Activated T-cell treated with anti-CD3 and anti-CD28 coated beads, Interleukin-2, amount 50 U/mL, for 24 hours (primary cell): ENCODE measurements at regions not wholly inside any gene's neighbourhood (a gene's known extent, or its start where the extent isn't known, plus 50 kb on each side); places are given as distances from the start of the nearest gene placed in this dataset.
"Not testable (repeated sequence)": the region's sequence is repeated elsewhere in the genome, so short reads cannot be mapped to it uniquely, and the experiment has no call there.

Experiments used
- DNase-seq: peaks from one replicate; pipeline ENCODE4 v3.0.0-alpha.2; 2020
- H3K27ac Mint-ChIP-seq: 2 replicates; pipeline ENCODE4 v1.8.0; 2020; ENCODE audit warnings: mild to moderate bottlenecking, mixed read lengths
- H3K27me3 Mint-ChIP-seq: 2 replicates; pipeline ENCODE4 v1.8.0; 2020; ENCODE audit warnings: mixed read lengths
- H3K36me3 Mint-ChIP-seq: 2 replicates; pipeline ENCODE4 v1.8.0; 2020; ENCODE audit warnings: low read depth, mixed read lengths
- H3K4me1 Mint-ChIP-seq: 2 replicates; pipeline ENCODE4 v1.8.0; 2020; ENCODE audit warnings: low read depth, mixed read lengths
- H3K4me3 Mint-ChIP-seq: 2 replicates; pipeline ENCODE4 v1.8.0; 2020; ENCODE audit warnings: mild to moderate bottlenecking, moderate library complexity, mixed read lengths
- H3K9me3 Mint-ChIP-seq: 2 replicates; pipeline ENCODE4 v1.8.0; 2020; ENCODE audit warnings: mixed read lengths

- no peak overlapping the region for H3K27ac Mint-ChIP-seq
- no peak overlapping the region for H3K4me3 Mint-ChIP-seq
- no peaks in the 10 kb centered on the region for H3K36me3 Mint-ChIP-seq
- peaks cover 17% of the 10 kb centered on the region for H3K9me3 Mint-ChIP-seq
- no peak for DNase-seq
- H3K4me1 Mint-ChIP-seq: no peaks in the 10 kb centered on the region
- H3K27me3 Mint-ChIP-seq: peaks cover 10% of the 10 kb centered on the region
Measured at GRCh38 chr20:48234951-48235350, 449.7 kb upstream of the SULF2 start.

DNA sequence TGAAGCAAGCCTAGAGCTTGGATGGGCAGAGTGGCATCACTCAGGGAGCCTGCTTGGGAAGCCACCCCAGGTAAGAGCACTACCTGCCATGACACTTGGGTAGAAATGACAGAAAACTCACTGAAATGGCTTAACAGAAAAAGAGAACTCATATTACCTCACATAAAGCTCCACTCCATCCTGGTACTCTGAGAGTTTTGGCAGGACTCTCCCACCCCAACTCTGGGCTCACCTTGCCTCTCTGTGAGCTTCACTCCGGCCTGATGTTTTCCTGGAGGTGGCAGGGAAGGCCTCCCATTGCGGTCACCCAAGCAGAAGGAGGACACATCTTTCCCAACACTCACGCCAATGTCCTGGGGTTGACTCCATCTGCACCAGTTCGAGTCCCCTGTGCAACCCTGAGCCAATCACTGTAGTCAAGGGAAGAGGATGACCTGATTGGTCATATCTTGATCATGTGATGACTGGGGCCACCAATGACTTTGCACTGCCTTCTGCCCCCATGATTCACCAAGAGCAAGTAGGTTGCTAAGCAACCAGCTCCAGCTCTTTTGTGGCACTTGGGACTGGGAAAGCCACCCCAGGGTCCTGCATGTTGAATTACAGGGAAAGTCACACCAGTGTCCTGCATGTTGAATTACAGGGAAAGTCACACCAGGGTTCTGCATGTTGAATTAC lies 446.1 kb upstream of the SULF2 start:
- Mint-ChIP-seq H3K4me1 (no peaks in the 10 kb centered on the region), H3K36me3 (no peaks in the 10 kb centered on the region), H3K9me3 (peaks cover 22% of the 10 kb centered on the region), H3K27ac (no peak overlapping the region), H3K4me3 (no peak overlapping the region), H3K27me3 (peaks cover 7% of the 10 kb centered on the region)
- DNase-seq: no peak

DNA sequence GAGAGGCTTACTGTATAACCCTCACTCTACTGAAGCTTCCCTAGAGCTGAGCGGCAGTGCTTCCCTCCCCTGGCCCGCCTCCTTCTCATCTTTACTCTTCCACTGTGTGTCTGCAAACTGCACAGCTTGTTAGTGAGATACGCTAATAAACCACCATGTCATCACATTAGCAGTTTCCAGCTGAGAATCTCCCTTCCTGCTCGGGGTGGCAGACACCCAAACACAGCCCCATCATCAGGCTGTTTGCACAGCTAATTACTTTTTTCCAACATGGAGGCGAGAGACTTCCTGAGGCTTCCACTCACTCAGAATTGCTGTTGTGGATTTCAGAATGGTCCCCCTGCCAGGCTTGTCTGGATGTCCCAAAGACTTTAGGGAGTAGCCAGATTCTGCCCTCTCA lies 444.9 kb upstream of the SULF2 start:
- Mint-ChIP-seq H3K27ac (no peak overlapping the region), H3K27me3 (peaks cover 10% of the 10 kb centered on the region), H3K9me3 (peaks cover 22% of the 10 kb centered on the region), H3K4me1 (no peaks in the 10 kb centered on the region), H3K4me3 (no peak overlapping the region), H3K36me3 (no peaks in the 10 kb centered on the region)
- DNase-seq: no peak

GRCh38 chr20:48227381-48227780 lies 442.1 kb upstream of the SULF2 start:
- no peak overlapping the region for H3K4me3 Mint-ChIP-seq

GRCh38 chr20:48226642-48227041 lies 441.4 kb upstream of the SULF2 start:
- peaks cover 17% of the 10 kb centered on the region for H3K9me3 Mint-ChIP-seq
- H3K27me3 Mint-ChIP-seq: peaks cover 15% of the 10 kb centered on the region
- H3K4me3 Mint-ChIP-seq: no peak overlapping the region
- no peak for DNase-seq
- H3K27ac Mint-ChIP-seq: no peak overlapping the region
- H3K36me3 Mint-ChIP-seq: no peaks in the 10 kb centered on the region
- H3K4me1 Mint-ChIP-seq: no peaks in the 10 kb centered on the region

More at GRCh38 chr20:48227381-48227780, 442.1 kb upstream of the SULF2 start:
- peaks cover 19% of the 10 kb centered on the region for H3K9me3 Mint-ChIP-seq
- H3K27me3 Mint-ChIP-seq: peaks cover 18% of the 10 kb centered on the region
- no peaks in the 10 kb centered on the region for H3K36me3 Mint-ChIP-seq
- no peak for DNase-seq
- H3K27ac Mint-ChIP-seq: no peak overlapping the region
- no peaks in the 10 kb centered on the region for H3K4me1 Mint-ChIP-seq

DNA sequence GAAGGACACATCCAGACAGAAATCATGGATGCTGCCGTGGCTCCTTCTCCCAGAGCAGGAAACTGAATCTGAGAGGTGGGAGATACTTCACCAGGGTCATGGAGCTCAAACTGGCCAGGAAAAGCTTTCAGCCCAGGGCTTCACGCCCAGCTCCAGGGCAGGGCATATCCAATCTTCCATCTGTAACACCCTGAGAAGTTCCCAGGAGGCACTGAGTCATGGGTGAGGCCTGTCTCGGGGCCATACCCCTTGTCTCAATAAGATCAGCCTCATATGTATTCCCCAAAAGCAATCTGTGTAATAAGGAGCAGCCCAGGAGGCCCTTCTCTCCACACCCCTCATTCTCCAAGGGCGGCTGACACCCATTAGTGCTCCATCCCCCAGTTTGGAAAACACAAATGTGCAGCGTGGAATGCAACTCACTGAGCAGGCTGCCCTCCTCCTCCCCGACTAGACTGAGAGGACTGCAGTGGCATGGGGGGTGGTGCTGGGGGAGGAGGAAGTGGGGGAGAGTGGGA lies 439.3 kb upstream of the SULF2 start:
- Mint-ChIP-seq H3K9me3 (peaks cover 2% of the 10 kb centered on the region), H3K4me3 (no peak overlapping the region), H3K4me1 (no peaks in the 10 kb centered on the region), H3K27me3 (peaks cover 10% of the 10 kb centered on the region), H3K27ac (no peak overlapping the region), H3K36me3 (no peaks in the 10 kb centered on the region)
- DNase-seq: no peak

GRCh38 chr20:48223715-48224114 lies 438.4 kb upstream of the SULF2 start:
- Mint-ChIP-seq H3K27me3 (peaks cover 10% of the 10 kb centered on the region), H3K4me3 (no peak overlapping the region), H3K4me1 (no peaks in the 10 kb centered on the region), H3K36me3 (no peaks in the 10 kb centered on the region), H3K9me3 (peaks cover under 1% of the 10 kb centered on the region), H3K27ac (no peak overlapping the region)
- DNase-seq: no peak

DNA sequence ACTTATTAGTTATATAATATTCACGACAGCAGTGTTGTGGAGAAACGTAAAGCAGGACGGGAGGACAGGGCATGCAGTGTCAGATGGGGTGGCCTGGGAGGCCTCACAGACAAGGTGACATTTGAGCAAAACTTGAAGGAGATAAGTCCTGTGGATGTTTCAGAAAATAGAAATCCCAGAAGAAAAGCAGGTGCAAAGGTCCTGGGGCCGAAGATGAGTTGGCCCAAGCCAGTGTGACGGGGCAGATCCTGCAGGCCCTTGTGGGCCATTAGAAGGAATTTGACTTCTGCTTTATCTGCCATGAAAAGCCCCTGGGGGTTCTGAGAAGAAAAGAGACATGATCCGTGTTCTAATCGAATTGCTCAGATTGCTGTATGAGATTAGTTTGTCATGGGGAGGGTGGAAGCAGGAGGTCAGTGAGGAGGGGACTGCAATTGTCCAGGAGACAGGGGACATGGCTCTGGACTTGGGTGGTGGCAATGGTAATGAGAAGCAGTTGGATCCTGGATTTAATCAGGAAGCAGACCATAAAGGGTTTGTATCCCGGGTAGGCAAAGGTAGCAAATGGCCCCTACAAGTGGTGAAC lies 437.4 kb upstream of the SULF2 start:
- no peak overlapping the region for H3K4me3 Mint-ChIP-seq
- H3K36me3 Mint-ChIP-seq: no peaks in the 10 kb centered on the region
- H3K4me1 Mint-ChIP-seq: no peaks in the 10 kb centered on the region
- peaks cover 10% of the 10 kb centered on the region for H3K27me3 Mint-ChIP-seq
- no peak overlapping the region for H3K27ac Mint-ChIP-seq
- no peak for DNase-seq
- H3K9me3 Mint-ChIP-seq: no peaks in the 10 kb centered on the region

DNA sequence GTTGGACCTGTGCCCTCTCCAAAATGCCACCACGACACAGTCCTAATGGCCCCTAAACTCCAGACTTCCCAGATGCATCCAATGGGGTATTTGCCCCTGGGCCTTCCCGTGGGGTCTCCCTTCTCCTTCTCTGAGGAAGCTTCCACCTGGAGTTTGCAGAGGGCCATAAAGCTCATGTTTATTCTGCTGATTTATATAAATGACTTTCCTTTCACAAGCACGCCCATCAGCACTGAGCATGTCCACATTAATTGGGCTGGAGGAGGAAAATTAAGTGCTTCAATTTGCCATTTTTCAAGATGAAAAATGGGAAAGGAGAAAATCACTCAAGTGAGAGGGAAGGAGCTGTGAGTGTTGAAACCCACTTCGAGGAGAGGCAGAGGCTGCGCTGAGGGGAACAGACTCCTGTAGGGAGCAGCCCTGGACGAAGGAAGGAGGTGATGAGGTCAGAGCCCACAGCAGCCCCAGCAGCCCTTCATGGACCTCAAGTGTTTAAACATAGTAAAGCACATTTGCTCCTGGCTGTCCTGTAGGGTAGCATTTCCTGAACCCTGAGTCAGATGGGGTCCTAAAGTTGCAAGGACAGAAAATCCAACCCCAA lies 434.9 kb upstream of the SULF2 start:
- Mint-ChIP-seq H3K4me1 (no peaks in the 10 kb centered on the region), H3K9me3 (no peaks in the 10 kb centered on the region), H3K4me3 (no peak overlapping the region), H3K27ac (no peak overlapping the region), H3K36me3 (no peaks in the 10 kb centered on the region), H3K27me3 (peaks cover 11% of the 10 kb centered on the region)
- DNase-seq: no peak

GRCh38 chr20:48219306-48219705 lies 434.0 kb upstream of the SULF2 start:
- Mint-ChIP-seq H3K4me3 (no peak overlapping the region), H3K9me3 (no peaks in the 10 kb centered on the region), H3K27me3 (peaks cover 18% of the 10 kb centered on the region), H3K36me3 (no peaks in the 10 kb centered on the region), H3K4me1 (no peaks in the 10 kb centered on the region), H3K27ac (no peak overlapping the region)
- DNase-seq: no peak

DNA sequence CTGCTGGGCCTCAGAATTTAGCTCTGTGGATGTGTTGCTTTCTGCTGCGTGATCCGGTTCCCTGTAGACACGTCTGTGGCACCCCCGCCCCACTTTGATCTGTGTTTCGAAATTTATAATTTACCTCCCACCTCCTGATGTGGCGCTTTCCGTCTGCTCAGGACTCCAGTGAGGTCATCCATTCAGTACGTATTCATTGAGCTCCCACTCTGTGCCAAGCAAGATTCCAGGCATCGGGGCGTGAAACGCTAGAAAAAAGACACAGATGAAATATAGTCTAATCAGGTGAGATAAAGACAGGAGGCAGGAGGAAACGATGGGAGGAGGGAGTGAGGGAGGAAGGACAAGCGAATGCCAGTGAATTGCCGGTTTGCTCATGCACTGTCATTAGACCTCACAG lies 431.9 kb upstream of the SULF2 start:
- no peak overlapping the region for H3K27ac Mint-ChIP-seq
- DNase-seq: no peak
- H3K4me3 Mint-ChIP-seq: no peak overlapping the region
- H3K4me1 Mint-ChIP-seq: no peaks in the 10 kb centered on the region
- H3K27me3 Mint-ChIP-seq: peaks cover 12% of the 10 kb centered on the region
- H3K9me3 Mint-ChIP-seq: no peaks in the 10 kb centered on the region
- no peaks in the 10 kb centered on the region for H3K36me3 Mint-ChIP-seq

DNA sequence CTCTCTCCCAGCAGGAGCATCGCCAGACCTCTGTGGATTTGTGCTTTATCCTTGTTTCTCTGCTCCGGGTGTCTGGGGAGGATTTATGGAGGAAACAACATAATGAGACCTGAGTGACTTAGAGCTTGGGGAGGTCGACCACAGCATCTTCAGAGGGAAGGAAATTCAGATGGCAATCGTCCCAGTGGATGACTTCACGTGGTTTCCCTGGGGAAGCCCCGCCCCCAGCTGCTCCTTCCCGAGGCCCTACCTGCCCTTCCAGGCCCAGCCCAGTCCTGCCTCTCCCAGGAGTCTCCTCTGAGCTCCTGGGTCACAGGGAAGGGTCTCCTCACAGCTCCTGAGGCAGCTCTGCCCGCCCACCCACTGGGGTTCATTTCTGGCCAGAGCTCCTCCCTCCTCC lies 430.3 kb upstream of the SULF2 start:
- Mint-ChIP-seq H3K4me1 (no peaks in the 10 kb centered on the region), H3K27ac (no peak overlapping the region), H3K36me3 (no peaks in the 10 kb centered on the region), H3K9me3 (no peaks in the 10 kb centered on the region), H3K27me3 (peaks cover 12% of the 10 kb centered on the region), H3K4me3 (no peak overlapping the region)
- no peak for DNase-seq

DNA sequence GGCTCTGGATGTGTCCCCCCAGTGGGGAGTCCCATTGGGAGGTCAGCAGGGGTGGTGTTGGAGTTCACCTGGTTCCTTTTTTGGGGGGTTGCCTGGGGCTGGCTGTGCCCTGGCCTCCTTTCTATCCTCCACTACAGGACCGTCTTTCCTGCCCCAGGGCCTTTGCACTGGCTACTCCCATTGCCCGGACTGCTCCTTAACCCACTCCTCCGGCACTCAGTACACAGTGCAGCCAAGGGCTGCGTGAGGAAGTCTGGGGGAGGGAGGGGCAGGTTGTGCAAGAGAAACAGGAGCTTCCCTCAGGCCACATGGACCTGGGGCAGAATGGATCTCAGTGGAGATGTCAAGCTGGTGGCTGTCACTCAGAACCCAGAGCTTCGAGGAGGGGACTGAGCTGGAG lies 429.3 kb upstream of the SULF2 start:
- no peak for DNase-seq
- H3K27me3 Mint-ChIP-seq: peaks cover 12% of the 10 kb centered on the region
- H3K4me3 Mint-ChIP-seq: no peak overlapping the region
- no peaks in the 10 kb centered on the region for H3K4me1 Mint-ChIP-seq
- no peaks in the 10 kb centered on the region for H3K9me3 Mint-ChIP-seq
- no peak overlapping the region for H3K27ac Mint-ChIP-seq
- no peaks in the 10 kb centered on the region for H3K36me3 Mint-ChIP-seq

DNA sequence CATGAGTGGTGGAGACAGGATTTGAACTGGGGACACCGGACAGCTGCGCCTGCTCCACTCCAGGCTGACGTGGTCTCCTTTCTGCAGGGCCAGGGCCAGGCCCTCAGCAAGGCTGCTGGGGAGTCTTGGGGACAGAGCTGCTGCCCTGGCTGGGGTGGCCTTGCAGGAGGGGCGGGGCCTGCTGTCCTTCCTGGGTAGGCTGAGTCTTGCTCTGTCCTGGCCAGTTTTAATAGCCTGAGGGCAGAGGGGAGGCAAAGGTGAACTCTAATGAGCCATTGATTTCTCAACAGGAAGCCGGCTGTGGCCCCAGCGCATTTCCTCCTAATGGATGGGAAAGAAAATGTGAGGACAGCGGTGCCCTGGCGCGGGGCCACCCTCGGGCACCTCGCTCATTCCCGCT lies 428.4 kb upstream of the SULF2 start:
- H3K4me1 Mint-ChIP-seq, H3K27ac Mint-ChIP-seq, H3K4me3 Mint-ChIP-seq, H3K9me3 Mint-ChIP-seq, DNase-seq, H3K36me3 Mint-ChIP-seq: not testable (repeated sequence)
- H3K27me3 Mint-ChIP-seq: peaks cover 12% of the 10 kb centered on the region

DNA sequence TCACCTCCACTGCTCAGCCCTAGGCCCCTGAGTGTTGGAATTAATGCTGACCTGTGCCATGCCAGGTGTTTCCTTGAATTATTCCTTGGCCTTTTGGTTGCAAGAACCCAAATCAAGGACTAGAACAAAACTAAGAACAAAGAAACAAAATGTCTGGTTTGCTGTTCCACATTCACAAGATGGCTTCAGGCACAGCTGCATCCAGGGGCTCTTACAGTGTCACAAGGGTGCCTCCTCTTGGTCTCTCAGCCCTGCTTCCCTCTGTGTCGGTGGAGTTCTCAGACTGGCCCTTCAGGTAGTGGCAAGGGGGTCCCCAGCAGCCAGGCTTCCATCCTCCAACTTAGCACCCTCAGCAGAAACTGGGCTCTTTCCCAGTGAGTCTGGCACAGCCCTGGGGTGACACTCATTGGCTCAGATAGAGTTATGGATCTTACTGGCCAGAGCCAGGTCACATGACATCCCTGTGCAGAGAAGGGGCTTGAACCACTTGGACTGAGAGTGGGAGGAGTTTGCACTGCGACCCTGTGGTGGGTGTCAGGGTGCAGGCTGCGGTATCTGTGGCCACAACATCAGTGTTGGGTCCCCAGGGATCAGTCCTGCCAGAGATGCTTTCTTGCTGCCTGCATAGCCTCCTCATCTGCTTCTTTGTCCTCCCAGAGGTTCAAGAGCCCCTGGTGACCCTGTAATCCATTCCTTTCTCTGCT lies 427.7 kb upstream of the SULF2 start:
- H3K27ac Mint-ChIP-seq: no peak overlapping the region
- no peaks in the 10 kb centered on the region for H3K4me1 Mint-ChIP-seq
- no peak for DNase-seq
- H3K9me3 Mint-ChIP-seq: no peaks in the 10 kb centered on the region
- H3K4me3 Mint-ChIP-seq: no peak overlapping the region
- H3K36me3 Mint-ChIP-seq: no peaks in the 10 kb centered on the region
- H3K27me3 Mint-ChIP-seq: peaks cover 12% of the 10 kb centered on the region
